ENCODE measurements at regions not wholly inside any gene's neighbourhood (a gene's known extent, or its start where the extent isn't known, plus 50 kb on each side); places are given as distances from the start of the nearest gene placed in this dataset.
A peak's percentile ranks its signal among the peaks of the same experiment; 100 is the strongest.

DNA sequence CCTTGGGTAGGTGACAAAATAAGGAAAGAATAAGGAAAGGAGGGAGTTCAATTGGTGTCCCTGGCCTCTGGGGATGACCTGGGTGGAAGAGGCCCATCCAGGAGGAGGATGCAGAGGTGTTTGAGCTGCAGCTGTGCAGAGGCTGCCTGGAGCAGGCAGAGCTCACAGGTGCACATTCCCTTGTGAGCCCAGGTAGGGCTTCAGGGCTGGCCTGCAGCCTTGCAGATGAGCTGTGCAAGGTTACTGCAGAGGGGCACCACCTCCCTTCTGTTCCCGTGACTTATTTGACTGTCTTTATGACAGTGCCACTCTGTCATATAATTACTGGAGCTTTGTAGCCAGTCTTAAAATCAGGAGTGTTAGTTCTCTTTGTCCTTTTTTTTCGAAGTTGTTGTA is 263.2 kb upstream of the HS6ST1 start:
- H3K4me3 ChIP-seq (ENCODE audit: low read length), result no peak overlapping the region
- DNase-seq (ENCODE audit: low read depth), result no peak
- TF ChIP-seq, protein P1, sequence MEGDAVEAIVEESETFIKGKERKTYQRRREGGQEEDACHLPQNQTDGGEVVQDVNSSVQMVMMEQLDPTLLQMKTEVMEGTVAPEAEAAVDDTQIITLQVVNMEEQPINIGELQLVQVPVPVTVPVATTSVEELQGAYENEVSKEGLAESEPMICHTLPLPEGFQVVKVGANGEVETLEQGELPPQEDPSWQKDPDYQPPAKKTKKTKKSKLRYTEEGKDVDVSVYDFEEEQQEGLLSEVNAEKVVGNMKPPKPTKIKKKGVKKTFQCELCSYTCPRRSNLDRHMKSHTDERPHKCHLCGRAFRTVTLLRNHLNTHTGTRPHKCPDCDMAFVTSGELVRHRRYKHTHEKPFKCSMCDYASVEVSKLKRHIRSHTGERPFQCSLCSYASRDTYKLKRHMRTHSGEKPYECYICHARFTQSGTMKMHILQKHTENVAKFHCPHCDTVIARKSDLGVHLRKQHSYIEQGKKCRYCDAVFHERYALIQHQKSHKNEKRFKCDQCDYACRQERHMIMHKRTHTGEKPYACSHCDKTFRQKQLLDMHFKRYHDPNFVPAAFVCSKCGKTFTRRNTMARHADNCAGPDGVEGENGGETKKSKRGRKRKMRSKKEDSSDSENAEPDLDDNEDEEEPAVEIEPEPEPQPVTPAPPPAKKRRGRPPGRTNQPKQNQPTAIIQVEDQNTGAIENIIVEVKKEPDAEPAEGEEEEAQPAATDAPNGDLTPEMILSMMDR (conservative IDR thresholded peaks at IDR 0.05; ENCODE audit: low read length), result no peak

DNA sequence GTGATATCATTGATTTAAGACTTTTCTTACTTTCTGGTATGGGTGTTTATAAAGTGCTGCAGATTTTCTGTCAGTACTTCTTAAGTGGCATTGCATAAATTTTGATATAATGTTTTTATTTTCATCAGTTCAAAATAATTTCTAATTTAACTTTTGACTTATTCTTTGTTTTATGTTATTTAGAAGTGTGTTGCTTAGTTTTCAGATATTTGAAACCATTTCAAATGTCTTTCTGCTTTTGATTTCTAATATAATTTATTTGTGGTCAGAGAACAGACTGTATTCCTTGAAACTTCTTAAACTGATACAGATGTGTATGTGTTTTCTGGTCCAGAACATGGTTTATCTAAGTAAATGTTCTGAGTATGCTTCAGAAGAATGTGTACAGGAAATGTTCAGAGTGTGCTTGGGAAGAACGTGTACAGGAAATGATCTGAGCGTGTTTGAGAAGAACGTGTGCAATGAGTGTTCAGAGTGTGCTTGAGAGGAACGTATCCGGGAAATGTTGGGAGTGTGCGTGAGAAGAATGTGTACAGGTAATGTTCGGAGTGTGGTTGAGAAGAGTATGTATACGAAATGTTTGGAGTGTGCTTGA is 265.7 kb upstream of the HS6ST1 start:
- peak; percentile 96 for DNase-seq (ENCODE audit: low read depth)
- TF ChIP-seq, protein P1 (conservative IDR thresholded peaks at IDR 0.05; ENCODE audit: low read length), result no peak
- H3K4me3 ChIP-seq (ENCODE audit: low read length), result no peak overlapping the region

DNA sequence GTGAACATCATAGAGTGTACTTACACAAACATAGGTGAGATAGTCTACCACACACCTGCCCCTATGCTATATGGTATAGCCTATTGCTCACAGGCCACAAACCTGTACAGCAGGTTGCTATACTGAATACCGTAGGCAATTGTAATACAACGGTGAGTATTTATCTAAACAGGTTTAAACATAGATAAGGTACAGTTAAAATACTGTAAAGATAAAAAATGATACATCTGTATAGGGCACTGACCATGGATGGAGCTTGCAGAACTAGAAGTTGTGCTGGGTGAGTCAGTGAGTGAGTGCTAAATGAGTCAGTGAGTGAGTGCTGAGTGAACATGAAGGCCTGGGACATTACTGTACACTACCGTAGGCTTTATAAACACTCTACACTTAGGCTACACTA is 267.0 kb upstream of the HS6ST1 start:
- TF ChIP-seq, protein P1 (conservative IDR thresholded peaks at IDR 0.05; ENCODE audit: low read length), result no peak
- DNase-seq (ENCODE audit: low read depth), result peak; percentile 76
- H3K4me3 ChIP-seq (ENCODE audit: low read length), result no peak overlapping the region

DNA sequence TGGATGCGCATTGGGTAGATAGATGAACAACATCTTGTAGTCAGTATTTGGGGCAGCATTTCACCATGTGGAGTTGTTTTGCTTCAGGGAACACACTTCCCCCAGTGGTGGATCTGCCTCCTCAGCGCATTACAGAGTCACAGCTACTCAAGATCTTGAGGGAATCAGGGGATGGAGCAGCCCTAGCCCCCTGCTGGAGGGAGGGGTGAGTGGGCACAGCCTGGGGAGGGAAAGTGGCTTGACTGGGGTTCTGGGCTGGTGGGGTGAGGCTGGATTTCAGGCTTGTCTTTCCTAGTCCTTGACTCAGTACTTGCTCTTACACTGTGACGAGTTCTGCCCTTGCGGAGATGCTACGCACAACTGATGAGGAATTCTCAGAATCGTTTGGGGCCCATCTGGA is 271.0 kb upstream of the HS6ST1 start:
- DNase-seq (ENCODE audit: low read depth), result no peak

DNA sequence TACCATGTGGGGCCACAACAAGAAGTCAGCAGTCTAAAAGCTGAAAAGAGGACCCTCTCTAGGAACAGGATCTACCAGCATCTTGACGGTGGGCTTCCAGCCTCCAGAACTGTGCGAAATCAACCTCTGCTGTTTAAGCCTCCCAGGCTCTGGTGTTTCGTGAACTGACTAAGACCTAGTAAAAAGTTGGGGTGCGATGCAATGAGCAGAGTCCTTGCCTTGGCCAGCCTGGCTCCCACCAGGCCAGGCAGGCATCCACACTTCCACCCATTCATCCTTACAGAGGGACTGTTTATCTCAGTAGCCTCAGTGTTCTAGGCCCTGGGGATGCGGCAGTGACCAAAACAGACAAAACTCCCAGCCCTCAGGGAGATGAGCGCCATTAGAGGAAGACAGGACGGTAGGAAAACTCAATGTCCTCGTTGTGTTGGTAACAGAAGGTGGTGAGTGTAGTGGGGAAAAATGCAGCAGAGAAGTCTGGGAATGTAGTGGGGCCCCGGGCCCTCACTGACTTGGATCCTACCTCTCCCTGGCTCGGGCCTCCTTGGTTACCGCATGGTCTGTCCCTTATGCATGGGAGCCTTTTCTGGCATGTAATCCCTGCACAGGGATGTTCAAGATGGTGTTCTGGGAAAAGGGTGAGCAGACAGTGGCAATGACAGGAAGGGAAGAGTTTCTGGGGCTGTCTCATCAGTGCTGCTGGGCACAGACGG is 271.8 kb upstream of the HS6ST1 start:
- no peak for DNase-seq (ENCODE audit: low read depth)
- TF ChIP-seq, protein P1 (conservative IDR thresholded peaks at IDR 0.05; ENCODE audit: low read length), result no peak
- no peak overlapping the region for H3K4me3 ChIP-seq (ENCODE audit: low read length)

More for the DNA sequence above, 271.0 kb upstream of the HS6ST1 start:
- no peak overlapping the region for H3K4me3 ChIP-seq (ENCODE audit: low read length)
- TF ChIP-seq, protein P1 (conservative IDR thresholded peaks at IDR 0.05; ENCODE audit: low read length), result no peak

DNA sequence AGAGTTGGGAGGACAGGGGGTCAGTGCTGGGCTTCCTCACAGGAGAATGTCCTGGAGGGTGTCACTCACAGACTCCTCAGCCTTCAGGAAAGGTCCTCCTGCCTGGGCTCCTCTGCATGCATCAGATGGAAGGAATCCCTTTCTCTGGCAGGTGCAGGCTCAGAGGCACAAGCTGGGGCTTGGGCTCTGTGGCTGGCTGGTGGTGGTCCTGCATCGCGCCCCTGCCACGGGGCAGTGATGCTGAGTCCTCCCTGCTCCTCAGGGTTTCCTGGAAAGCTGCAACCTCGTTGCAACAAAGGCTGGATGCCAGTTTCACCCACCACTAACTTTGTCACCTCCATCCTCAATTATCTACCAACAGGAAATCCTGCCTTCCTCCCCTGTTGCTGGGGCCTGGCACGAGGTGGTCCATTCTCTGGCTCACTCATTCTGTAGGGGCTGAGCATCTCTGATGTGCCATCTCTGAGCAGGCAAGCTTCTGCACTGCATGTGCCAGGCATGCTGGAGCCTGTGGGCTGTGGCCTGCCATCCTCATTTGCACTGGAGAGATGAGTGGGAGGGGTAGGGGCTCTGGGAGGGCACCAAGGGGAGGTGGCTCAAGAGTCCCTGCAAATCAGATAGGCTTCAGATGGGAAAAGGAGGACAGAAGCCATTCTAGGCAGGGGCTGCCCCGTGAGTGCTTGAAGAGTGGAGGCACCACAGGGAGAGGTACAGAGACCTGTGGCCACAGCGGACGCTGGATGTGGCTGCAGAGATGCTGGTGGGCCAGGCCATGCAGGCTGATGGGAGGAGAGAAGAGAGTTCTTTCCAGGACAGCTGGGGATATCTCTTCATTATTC is 272.6 kb upstream of the HS6ST1 start:
- no peak overlapping the region for H3K4me3 ChIP-seq (ENCODE audit: low read length)
- TF ChIP-seq, protein P1 (conservative IDR thresholded peaks at IDR 0.05; ENCODE audit: low read length), result no peak
- no peak for DNase-seq (ENCODE audit: low read depth)

Measured in AG10803 (cell line).